ENCODE measurements at regions not wholly inside any gene's neighbourhood (a gene's known extent, or its start where the extent isn't known, plus 50 kb on each side); places are given as distances from the start of the nearest gene placed in this dataset.

DNA sequence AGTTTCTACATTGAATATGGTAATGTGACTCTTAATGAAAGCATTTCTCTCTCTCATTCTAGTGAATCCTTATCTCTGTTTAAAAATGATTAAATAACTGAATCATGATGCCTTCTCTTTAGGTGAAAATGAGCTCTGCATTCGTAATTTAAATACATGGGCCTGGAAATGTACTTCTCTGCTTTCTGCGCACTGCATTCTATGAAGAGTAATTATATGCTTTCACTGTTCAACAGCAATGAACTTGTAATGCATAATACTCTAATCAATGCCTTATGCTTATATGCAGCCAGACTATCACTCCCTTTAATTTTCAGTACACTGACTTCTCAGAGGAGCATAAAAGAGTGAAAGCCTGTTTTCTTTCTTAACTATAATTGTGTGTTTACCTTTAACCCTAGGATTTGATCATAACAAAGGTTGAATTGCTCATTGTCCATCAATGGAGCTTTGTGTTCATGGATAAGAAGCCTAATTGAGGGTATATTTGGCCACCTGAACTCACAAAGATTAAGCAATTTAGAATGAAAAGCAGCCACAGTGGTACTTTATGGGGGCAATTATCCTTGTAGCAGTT, 330.8 kb upstream of the PDZRN3 start:
- DNase-seq (ENCODE audit: low spot score): no peak

- DNase-seq (ENCODE audit: low spot score): no peak
Observed at GRCh38 chr3:73954506-73954905, 329.8 kb upstream of the PDZRN3 start.

DNA sequence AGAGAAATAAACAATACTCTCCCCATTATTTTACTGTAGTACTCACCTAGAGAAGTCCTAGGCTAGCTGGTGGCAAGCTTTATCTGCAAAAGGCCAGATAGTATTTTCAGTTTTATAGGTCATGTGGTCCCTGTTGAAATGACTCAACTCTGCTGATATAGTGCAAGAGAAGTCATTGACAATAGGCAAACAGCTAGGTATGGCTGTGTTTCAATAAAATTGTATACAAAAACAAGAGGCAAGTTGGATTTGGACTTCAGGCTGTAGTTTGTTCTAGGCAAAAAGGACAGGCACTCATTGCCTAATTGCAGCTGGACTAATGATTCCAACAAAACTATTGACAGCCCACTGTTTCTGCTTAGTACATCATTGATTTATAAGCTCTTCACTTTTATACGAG, 328.0 kb upstream of the PDZRN3 start:
- DNase-seq (ENCODE audit: low spot score): no peak

DNA sequence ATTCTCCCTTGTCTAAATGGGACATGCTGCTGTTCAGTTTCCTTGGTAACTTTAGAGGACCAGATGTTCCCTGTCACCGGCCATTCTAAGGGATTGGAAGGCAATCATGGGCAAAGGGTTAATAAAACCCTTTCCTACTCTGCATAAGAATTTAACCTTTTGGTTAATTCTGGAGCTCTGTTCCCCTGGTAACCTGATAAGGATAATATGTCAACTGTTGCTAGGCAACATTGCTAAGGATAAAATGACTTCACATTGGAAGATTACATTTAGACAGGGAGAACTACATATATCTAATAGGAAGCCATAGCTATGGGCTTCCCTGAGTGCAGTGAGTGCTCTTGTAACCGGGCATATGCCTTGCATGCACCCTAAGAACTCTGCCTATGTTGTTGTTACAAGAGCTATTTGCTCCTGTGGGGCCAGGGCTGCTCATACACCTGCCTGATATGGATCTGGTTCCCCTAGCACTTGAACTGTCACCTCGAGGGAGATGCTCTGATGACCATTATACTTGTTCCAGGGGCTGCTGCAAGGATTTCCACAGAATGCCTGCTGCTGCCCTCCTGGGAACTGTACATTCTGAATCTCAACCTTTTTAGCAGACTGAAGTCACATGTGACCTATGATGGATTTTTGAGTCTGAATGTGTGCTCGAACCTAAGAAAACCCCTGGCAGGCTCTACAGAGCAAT, 326.3 kb upstream of the PDZRN3 start:
- no peak for DNase-seq (ENCODE audit: low spot score)

DNA sequence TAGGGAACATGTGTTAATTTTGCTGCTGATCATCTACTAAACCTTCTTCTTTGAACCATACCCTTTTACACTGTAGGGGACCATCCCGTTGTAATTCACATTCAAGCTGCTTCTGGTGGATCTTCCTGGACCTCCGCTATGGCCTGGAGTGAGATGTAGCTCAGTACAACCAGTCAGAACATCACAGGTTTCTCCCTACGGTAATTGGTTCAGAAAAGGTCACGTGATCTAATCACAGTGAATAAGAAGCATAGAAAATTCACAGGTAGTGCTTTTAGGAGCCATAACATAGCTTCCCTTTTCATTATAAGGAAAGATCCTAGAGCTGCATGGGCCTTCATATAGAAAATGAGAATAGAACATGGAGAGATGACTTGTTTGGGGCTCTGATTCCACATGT, 320.8 kb upstream of the PDZRN3 start:
- DNase-seq (ENCODE audit: low spot score): no peak

DNA sequence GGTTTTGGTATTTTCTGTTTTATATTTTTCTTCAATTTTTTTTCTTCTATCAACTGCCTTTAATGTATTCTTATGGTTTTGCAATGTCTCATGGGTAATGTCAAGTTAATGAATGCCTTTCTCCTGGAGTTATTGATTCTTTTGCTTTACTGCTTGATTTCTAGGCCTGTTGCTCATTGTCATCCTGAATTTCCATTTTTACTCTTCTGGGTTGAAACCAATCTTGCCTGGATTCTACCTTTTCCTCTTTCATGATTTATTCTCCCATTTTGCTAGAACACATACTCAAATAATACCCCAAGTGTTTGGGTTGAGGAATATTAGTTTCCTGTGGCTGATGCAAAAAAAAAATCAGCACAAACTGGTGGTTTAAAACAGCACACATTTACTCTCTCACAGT, 315.2 kb upstream of the PDZRN3 start:
- no peak for DNase-seq (ENCODE audit: low spot score)

DNA sequence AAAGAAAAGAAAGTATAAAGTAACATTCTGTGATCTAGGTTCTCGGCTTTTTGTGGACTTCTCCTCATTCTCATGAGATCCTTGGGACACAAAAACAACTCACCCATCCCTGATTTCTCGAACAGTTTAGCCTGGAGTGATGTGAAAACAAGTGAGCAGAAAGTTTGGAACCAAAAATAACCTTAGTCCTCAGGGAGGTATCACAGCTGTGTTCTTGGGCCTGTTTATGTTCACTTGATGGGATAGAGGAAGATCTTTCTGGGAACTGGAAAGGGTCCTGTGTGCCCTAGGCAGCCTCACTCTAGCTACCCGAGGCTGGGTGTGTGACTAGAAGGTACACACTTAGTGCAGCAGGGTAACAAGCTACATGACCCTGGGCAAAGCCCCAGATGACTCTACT, 308.8 kb upstream of the PDZRN3 start:
- no peak for DNase-seq (ENCODE audit: low spot score)

GRCh38 chr3:73927203-73927570, 302.4 kb upstream of the PDZRN3 start:
- DNase-seq (ENCODE audit: low spot score): no peak

DNA sequence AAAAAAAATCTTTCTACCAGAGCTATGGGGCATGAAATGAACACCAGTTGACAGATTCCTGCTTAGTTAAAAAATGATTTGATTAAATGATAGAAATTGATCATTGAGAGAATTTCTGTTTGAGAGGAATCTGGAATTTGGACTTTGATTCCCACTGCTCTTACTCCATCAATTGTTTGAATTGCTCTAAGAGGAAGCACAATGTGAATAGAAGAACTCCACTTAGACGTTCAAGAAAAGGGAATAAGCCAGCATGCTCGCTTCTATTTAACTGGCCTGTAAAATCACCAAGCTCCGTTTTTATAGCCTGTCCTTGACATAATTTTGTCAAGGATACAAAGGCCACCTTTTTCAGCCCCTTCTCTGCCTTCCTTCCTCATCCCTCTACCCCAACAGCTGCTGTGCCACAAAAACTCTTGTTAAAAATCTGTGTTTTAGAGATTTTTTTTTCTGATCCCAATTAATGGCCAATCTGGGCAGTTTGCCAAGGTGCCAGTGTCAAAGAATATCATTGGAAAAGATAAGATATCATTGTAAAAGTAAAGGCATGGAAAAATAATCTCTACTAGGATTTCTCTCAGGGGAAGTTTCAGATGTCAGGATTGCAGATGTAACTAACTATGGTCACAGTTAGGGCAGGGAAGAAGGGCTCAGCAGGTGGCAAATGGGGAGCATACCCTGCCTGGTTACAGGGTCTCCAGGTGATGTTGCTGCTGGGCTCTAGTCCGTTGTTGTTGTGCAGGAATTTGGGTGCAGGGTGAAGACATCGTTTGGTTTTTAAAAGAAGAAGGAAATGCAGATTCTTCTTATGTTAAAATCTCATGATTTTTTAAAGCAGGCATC, 301.8 kb upstream of the PDZRN3 start:
- DNase-seq (ENCODE audit: low spot score): no peak

DNA sequence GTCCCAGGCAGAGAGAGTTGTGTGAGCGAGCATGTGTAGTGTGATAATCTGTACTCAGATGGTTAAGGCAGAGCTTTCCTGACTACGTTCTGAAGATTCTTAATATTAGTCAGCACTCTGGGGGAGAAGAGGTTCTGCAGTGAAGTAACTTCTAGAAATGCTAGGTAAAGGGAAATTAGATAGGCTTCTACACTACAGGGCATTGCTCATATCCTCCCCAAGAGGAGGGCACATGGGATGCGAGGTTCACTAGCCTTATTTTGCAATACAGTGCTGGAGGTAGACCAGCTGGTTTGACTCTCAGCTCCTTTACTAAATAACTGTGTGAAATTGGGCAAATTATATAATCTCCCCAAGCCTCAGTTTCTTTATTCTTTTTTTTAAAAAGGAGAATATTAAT, 300.3 kb upstream of the PDZRN3 start:
- no peak for DNase-seq (ENCODE audit: low spot score)

- DNase-seq (ENCODE audit: low spot score): no peak
Observed at GRCh38 chr3:73924048-73924447, 299.3 kb upstream of the PDZRN3 start.

- no peak for DNase-seq (ENCODE audit: low spot score)
Observed at GRCh38 chr3:73917643-73918042, 292.9 kb upstream of the PDZRN3 start.

DNA sequence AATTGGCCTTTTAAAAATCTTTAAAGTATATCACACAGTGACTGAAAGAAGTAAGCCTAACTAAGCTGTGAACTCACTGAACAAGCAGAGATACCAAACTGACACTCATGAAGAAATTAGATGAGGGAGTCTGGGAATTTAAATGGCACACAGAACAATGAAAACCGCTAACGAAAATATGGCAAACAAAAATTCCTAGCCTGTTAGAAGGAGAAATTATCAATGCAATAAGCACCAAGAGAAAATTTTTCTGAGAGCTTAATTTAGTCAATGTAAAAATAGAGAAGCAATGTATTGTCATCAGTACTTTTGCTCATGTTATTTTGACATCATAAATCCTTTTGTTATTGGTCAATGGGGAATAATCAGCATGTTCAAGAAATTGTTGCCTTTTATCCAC, 291.1 kb upstream of the PDZRN3 start:
- no peak for DNase-seq (ENCODE audit: low spot score)

DNA sequence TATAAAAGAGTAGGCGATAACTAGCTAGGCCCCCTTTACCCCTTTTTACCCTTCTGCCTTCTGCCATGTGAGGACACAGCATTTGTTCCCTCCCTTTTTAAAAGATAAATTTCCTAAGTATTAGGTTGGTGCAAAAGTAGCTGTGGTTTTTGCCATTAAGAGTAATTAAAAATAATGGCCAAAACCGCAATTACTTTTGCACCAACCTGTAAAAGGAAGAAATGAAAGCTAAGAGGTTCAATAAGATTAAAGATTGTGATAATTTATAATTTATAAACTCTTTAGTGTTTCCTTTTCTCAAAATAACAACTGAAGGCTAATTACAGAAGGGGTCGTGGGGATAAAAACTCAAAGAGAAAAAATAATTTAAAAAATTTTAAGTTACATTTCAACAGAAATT, 283.5 kb upstream of the PDZRN3 start:
- DNase-seq (ENCODE audit: low spot score): no peak

GRCh38 chr3:73901686-73902085, 276.9 kb upstream of the PDZRN3 start:
- DNase-seq (ENCODE audit: low spot score): no peak

DNA sequence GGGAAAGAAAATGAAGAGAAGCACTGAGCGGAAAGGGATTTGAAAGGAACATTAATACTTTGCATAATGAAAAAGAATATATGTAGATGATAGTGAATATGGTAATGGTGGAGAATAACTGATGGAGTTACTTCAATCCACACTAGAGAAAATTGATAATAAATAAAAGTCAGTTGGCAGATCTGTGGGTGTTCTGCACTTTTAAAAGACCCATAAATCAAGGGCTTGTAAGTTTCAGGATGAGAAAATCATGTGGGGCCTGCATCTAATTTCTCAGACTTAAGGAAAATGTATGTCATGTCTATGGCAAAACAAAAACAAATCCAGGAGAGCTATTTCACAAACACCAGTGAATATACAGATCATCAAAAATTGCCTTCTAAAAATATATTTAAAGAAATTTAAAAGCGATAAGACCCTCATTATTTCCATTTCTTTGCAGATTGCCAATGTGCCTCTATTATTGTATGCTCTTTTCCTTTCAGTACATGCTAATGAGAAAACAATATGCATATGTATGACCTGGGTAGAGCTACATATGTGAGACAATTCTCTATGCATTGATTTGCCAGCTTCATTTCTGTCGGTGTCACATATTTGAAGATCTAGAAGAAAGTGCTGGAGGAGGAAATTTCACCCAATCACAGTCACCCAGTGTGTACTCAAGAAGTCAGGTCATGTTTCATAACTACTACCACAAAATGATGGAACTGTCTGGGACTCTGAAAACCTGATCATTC, 269.9 kb upstream of the PDZRN3 start:
- no peak for DNase-seq (ENCODE audit: low spot score)

DNA sequence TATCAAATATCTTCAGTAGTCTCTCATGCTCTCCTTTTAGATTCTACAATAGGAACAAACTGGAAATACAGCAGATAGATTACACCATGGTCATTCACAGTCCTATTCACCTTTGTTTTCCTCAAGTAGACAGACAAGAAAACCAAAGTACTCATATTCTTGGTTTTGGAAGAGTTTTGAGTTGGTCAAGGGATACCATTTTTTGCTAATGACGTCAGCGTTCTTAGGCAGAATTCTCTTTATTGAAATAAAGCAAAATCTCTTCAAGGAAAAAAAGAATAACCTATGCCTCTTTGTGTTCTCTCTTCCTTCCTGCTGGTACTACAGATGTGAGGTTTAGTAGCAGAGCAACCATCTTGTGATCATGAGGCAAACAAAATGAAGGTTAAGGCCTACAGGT, 268.3 kb upstream of the PDZRN3 start:
- DNase-seq (ENCODE audit: low spot score): no peak

- no peak for DNase-seq (ENCODE audit: low spot score)
Observed at GRCh38 chr3:73885862-73886261, 261.1 kb upstream of the PDZRN3 start.

DNA sequence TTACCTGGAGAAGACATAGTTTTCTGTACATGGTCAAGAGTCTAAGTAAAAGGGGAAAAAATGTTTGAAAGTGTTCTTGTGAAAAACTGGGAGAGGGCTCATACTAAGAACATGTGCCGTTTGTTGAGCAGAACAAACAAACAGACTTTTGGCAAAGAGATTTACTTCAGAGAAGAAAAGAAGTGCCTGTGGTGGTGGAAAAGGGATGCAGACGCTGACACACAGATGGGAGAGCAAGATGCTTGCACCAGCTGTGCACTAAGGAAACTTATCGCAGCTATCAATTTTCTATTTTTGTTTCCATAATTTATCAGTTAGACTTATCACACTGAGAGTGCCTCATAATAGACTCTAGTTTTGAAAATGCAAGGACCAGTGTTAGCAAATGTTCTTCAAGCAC, 259.6 kb upstream of the PDZRN3 start:
- DNase-seq (ENCODE audit: low spot score): no peak

DNA sequence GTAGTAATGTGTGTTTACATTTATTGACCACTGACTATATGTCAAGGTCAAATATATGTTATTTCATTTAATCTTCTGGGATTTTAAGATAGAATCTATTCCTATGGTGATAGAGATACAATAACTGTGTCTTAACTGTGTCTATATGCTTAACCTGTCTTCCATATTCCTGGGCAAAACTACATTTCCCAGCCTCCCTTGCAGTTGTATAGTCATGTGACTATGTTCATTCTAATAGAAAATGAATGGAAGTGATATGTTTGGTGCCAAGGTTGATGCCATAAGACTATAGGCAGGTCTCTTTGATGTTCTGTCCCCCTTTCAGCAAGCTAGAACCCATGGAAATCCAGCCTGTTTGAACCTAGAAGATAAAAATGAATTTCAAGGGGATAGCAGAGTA, 258.8 kb upstream of the PDZRN3 start:
- DNase-seq (ENCODE audit: low spot score): no peak

GRCh38 chr3:73874606-73875369, 250.0 kb upstream of the PDZRN3 start:
- no peak for DNase-seq (ENCODE audit: low spot score)

- DNase-seq (ENCODE audit: low spot score): no peak
Observed at GRCh38 chr3:73874161-73874560, 249.4 kb upstream of the PDZRN3 start.
